H9 (cell line): ENCODE measurements at regions not wholly inside any gene's neighbourhood (a gene's known extent, or its start where the extent isn't known, plus 50 kb on each side); places are given as distances from the start of the nearest gene placed in this dataset.

Experiments used
- DNase-seq: peaks from one replicate; pipeline ENCODE4 v3.0.0-alpha.2; 2017
- H2AFZ ChIP-seq: one replicate; pipeline ENCODE4 v1.6.1; 2013; ENCODE audit warnings: mild to moderate bottlenecking, low read length, control low read depth, moderate library complexity
- H2AK5ac ChIP-seq: 2 replicates; pipeline ENCODE4 v1.6.1; 2013; ENCODE audit warnings: low read length, control low read depth, mixed read lengths; ENCODE audit not compliant: insufficient read length
- H2BK120ac ChIP-seq: one replicate; pipeline ENCODE4 v1.6.1; 2013; ENCODE audit warnings: low read depth, mild to moderate bottlenecking, low read length, control low read depth, inconsistent platforms; ENCODE audit not compliant: poor library complexity, severe bottlenecking
- H2BK12ac ChIP-seq: 2 replicates; pipeline ENCODE4 v1.6.1; 2013; ENCODE audit warnings: low read length, control low read depth, mixed read lengths, low read depth; ENCODE audit not compliant: insufficient read length
- H2BK15ac ChIP-seq: 2 replicates; pipeline ENCODE4 v1.6.1; 2013; ENCODE audit warnings: low read depth, low read length, control low read depth
- H2BK20ac ChIP-seq: one replicate; pipeline ENCODE4 v1.6.1; 2013; ENCODE audit warnings: low read depth, mild to moderate bottlenecking, low read length, control low read depth, inconsistent platforms; ENCODE audit not compliant: poor library complexity, severe bottlenecking
- H2BK5ac ChIP-seq: 2 replicates; pipeline ENCODE4 v1.6.1; 2013; ENCODE audit warnings: low read length, control low read depth, mixed read lengths; ENCODE audit not compliant: insufficient read length
- H3K14ac ChIP-seq: 2 replicates; pipeline ENCODE4 v1.6.1; 2013; ENCODE audit warnings: low read length, control low read depth; ENCODE audit not compliant: insufficient read depth
- H3K18ac ChIP-seq: 2 replicates; pipeline ENCODE4 v1.6.1; 2013; ENCODE audit warnings: low read depth, mild to moderate bottlenecking, mixed read lengths, low read length, control low read depth; ENCODE audit not compliant: insufficient read length
- H3K23ac ChIP-seq: 2 replicates; pipeline ENCODE4 v1.6.1; 2013; ENCODE audit warnings: low read length, control low read depth, mixed read lengths, low read depth; ENCODE audit not compliant: insufficient read length
- H3K23me2 ChIP-seq: 2 replicates; pipeline ENCODE4 v1.6.1; 2013; ENCODE audit warnings: low read depth, mild to moderate bottlenecking, mixed read lengths, low read length, control low read depth; ENCODE audit not compliant: insufficient read length, poor library complexity, severe bottlenecking
- H3K27ac ChIP-seq: 2 replicates; pipeline ENCODE4 v1.5.1; 2013; ENCODE audit warnings: low read length, control low read depth, mixed read lengths, low read depth; ENCODE audit not compliant: insufficient read length
- H3K27me3 ChIP-seq: 2 replicates; pipeline ENCODE4 v1.6.1; 2013; ENCODE audit warnings: low read length, control low read depth, inconsistent platforms; ENCODE audit not compliant: insufficient read depth
- H3K4ac ChIP-seq: 2 replicates; pipeline ENCODE4 v1.6.1; 2013; ENCODE audit warnings: low read depth, mild to moderate bottlenecking, control low read depth, inconsistent platforms, low read length, moderate library complexity
- H3K4me1 ChIP-seq: 2 replicates; pipeline ENCODE4 v1.6.1; 2013; ENCODE audit warnings: low read length, control low read depth, inconsistent platforms; ENCODE audit not compliant: insufficient read depth
- H3K4me2 ChIP-seq: 2 replicates; pipeline ENCODE4 v1.6.1; 2013; ENCODE audit warnings: low read length, control low read depth, mixed read lengths; ENCODE audit not compliant: insufficient read length, insufficient read depth
- H3K56ac ChIP-seq: 2 replicates; pipeline ENCODE4 v1.6.1; 2013; ENCODE audit warnings: low read depth, mild to moderate bottlenecking, mixed read lengths, low read length, control low read depth; ENCODE audit not compliant: insufficient read length
- H3K79me1 ChIP-seq: 2 replicates; pipeline ENCODE4 v1.6.1; 2013; ENCODE audit warnings: low read depth, mild to moderate bottlenecking, moderate library complexity, low read length, control low read depth, inconsistent platforms; ENCODE audit not compliant: insufficient read depth, poor library complexity, severe bottlenecking
- H3K79me2 ChIP-seq: 2 replicates; pipeline ENCODE4 v1.6.1; 2013; ENCODE audit warnings: low read length, control low read depth, inconsistent platforms; ENCODE audit not compliant: insufficient read depth
- H3K9ac ChIP-seq: 2 replicates; pipeline ENCODE4 v1.6.1; 2013; ENCODE audit warnings: low read length, control low read depth, mixed read lengths; ENCODE audit not compliant: insufficient read length; ENCODE audit errors: extremely low read depth
- H3K9me3 ChIP-seq: one replicate; pipeline ENCODE4 v1.6.1; 2013; ENCODE audit warnings: low read depth, low read length, inconsistent platforms; ENCODE audit not compliant: control insufficient read depth
- H3T11ph ChIP-seq: one replicate; pipeline ENCODE4 v1.6.1; 2013; ENCODE audit warnings: mild to moderate bottlenecking, low read length, control low read depth, inconsistent platforms
- H4K20me1 ChIP-seq: one replicate; pipeline ENCODE4 v1.6.1; 2013; ENCODE audit not compliant: control insufficient read depth, insufficient read length, insufficient read depth
- H4K5ac ChIP-seq: 2 replicates; pipeline ENCODE4 v1.6.1; 2013; ENCODE audit warnings: low read depth, mild to moderate bottlenecking, mixed read lengths, low read length, control low read depth; ENCODE audit not compliant: insufficient read length
- H4K8ac ChIP-seq: replicated peaks from 2 replicates; pipeline ENCODE4 v1.6.1; 2013; ENCODE audit warnings: low read length, control low read depth, mixed read lengths, low read depth; ENCODE audit not compliant: insufficient read length
- H4K91ac ChIP-seq: 2 replicates; pipeline ENCODE4 v1.6.1; 2013; ENCODE audit warnings: low read depth, mild to moderate bottlenecking, moderate library complexity, mixed read lengths, low read length, control low read depth; ENCODE audit not compliant: insufficient read length
- H3K27ac Mint-ChIP-seq, 3 experiments: 2 replicates in 2 of 3; 3 replicates in 1 of 3; pipeline ENCODE4 v1.8.0; 2020 to 2021; ENCODE audit warnings: mixed read lengths in 3 of 3, mild to moderate bottlenecking in 1 of 3, moderate library complexity in 1 of 3
- H3K27me3 Mint-ChIP-seq: 2 replicates; pipeline ENCODE4 v1.8.0; 2021; ENCODE audit warnings: low read depth, mild to moderate bottlenecking, moderate library complexity, mixed read lengths
- H3K36me3 Mint-ChIP-seq, 3 experiments: 2 replicates in 2 of 3; 3 replicates in 1 of 3; pipeline ENCODE4 v1.8.0; 2020 to 2021; ENCODE audit warnings: low read depth in 3 of 3, mixed read lengths in 3 of 3; ENCODE audit not compliant: insufficient read depth in 1 of 3
- H3K4me1 Mint-ChIP-seq, 2 experiments: 2 replicates each; pipeline ENCODE4 v1.8.0; 2020; ENCODE audit warnings: mixed read lengths in 2 of 2
- H3K4me3 Mint-ChIP-seq, 2 experiments: 2 replicates in 1 of 2; 3 replicates in 1 of 2; pipeline ENCODE4 v1.8.0; 2020 to 2021; ENCODE audit warnings: mild to moderate bottlenecking in 2 of 2, mixed read lengths in 2 of 2, moderate library complexity in 1 of 2
- H3K9me3 Mint-ChIP-seq, 2 experiments: 2 replicates in 1 of 2; 3 replicates in 1 of 2; pipeline ENCODE4 v1.8.0; 2020; ENCODE audit warnings: mild to moderate bottlenecking in 2 of 2, mixed read lengths in 2 of 2, moderate library complexity in 1 of 2
- WGBS: extraction: QIAGEN DNeasy Blood & Tissue Kit; methylation state at CpG from one replicate; pipeline ENCODE4 v1.1.7; 2013; ENCODE audit warnings: missing lambda C conversion rate, low lambda C conversion rate, mixed read lengths; ENCODE audit not compliant: insufficient read length; ENCODE audit errors: extremely low coverage; 5-methylcytosine and 5-hydroxymethylcytosine counted together
- TF ChIP-seq, protein P1 (sequence below): fragments of 200-600 bp; sonication (generic); conservative IDR thresholded peaks from 3 replicates; pipeline ENCODE4 v1.8.0; 2021; ENCODE audit warnings: antibody characterized with exemption, mild to moderate bottlenecking

GRCh38 chr11:19650467-19650866 lies 62.2 kb upstream of the NAV2 start:
- Histone ChIP-seq H4K20me1 (no peaks in the 10 kb centered on the region), H3K27ac (no peak overlapping the region), H3K27me3 (no peaks in the 10 kb centered on the region), H3K14ac (no peak overlapping the region), H3K23me2 (no peaks in the 10 kb centered on the region), H3K79me1 (no peaks in the 10 kb centered on the region), H3K79me2 (no peaks in the 10 kb centered on the region), H3T11ph (no peak overlapping the region), H2BK15ac (no peak overlapping the region), H3K4me1 (no peaks in the 10 kb centered on the region), H4K5ac (no peak overlapping the region), H2BK12ac (no peak overlapping the region), H2AK5ac (no peak overlapping the region), H2AFZ (no peak overlapping the region), H3K9ac (no peak overlapping the region), H4K8ac (no peak overlapping the region), H3K9me3 (no peaks in the 10 kb centered on the region), H3K23ac (no peak overlapping the region), H3K4ac (no peak overlapping the region), H3K18ac (no peak overlapping the region), H2BK120ac (no peak overlapping the region), H3K56ac (no peak overlapping the region), H3K4me2 (no peak overlapping the region), H2BK20ac (no peak overlapping the region), H4K91ac (no peak overlapping the region), H2BK5ac (no peak overlapping the region)
- WGBS: no CpG with 5 or more reads among the region's 3 CpGs
- Mint-ChIP-seq H3K27ac (no peak overlapping the region), H3K36me3 (no peaks in the 10 kb centered on the region), H3K4me3 (no peak overlapping the region), H3K4me1 (no peaks in the 10 kb centered on the region), H3K27me3 (peaks cover 3% of the 10 kb centered on the region), H3K9me3 (peaks cover 0 to 3% of the 10 kb centered on the region in 2 experiments; a peak in 2 of 5 replicates)
- TF ChIP-seq, protein P1, sequence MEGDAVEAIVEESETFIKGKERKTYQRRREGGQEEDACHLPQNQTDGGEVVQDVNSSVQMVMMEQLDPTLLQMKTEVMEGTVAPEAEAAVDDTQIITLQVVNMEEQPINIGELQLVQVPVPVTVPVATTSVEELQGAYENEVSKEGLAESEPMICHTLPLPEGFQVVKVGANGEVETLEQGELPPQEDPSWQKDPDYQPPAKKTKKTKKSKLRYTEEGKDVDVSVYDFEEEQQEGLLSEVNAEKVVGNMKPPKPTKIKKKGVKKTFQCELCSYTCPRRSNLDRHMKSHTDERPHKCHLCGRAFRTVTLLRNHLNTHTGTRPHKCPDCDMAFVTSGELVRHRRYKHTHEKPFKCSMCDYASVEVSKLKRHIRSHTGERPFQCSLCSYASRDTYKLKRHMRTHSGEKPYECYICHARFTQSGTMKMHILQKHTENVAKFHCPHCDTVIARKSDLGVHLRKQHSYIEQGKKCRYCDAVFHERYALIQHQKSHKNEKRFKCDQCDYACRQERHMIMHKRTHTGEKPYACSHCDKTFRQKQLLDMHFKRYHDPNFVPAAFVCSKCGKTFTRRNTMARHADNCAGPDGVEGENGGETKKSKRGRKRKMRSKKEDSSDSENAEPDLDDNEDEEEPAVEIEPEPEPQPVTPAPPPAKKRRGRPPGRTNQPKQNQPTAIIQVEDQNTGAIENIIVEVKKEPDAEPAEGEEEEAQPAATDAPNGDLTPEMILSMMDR: no peak
- DNase-seq: no peak
